Gastroesophageal sphincter (tissue), 3 donors: ENCODE measurements at regions not wholly inside any gene's neighbourhood (a gene's known extent, or its start where the extent isn't known, plus 50 kb on each side); places are given as distances from the start of the nearest gene placed in this dataset.

Source experiments
- CTCF ChIP-seq, 4 experiments: fragments of 200-600 bp in 2 of 4; fragments of 450-650 bp in 2 of 4; sonication (generic) in 1 of 4; IDR thresholded peaks; one replicate each; pipeline ENCODE4 v1.5.1; 2017 to 2019; ENCODE audit warnings: antibody characterized with exemption in 4 of 4, mild to moderate bottlenecking in 2 of 4, moderate library complexity in 2 of 4
- EP300 ChIP-seq: sonication (generic); formaldehyde crosslinking; IDR thresholded peaks from one replicate; pipeline ENCODE4 v1.6.1; 2017; ENCODE audit warnings: antibody characterized with exemption, mild to moderate bottlenecking
- POLR2A ChIP-seq, 2 donors: fragments of 450-650 bp; IDR thresholded peaks; one replicate each; pipeline ENCODE4 v1.6.1; 2017; ENCODE audit warnings: antibody characterized with exemption in 2 of 2, mild to moderate bottlenecking in 2 of 2, moderate library complexity in 1 of 2
- POLR2AphosphoS5 ChIP-seq: sonication (generic); formaldehyde crosslinking; IDR thresholded peaks from one replicate; pipeline ENCODE4 v1.6.1; 2017; ENCODE audit warnings: antibody characterized with exemption

- no peak for TF ChIP-seq POLR2AphosphoS5
- TF ChIP-seq EP300 = no peak
- TF ChIP-seq POLR2A (IDR thresholded peaks at IDR 0.05) = no peak
- TF ChIP-seq CTCF (IDR thresholded peaks at IDR 0.05) = no peak
These were observed 101.4 kb upstream of the LRIG1 start for GRCh38 chr3:66602237-66602636.
